ENCODE measurements at regions not wholly inside any gene's neighbourhood (a gene's known extent, or its start where the extent isn't known, plus 50 kb on each side); places are given as distances from the start of the nearest gene placed in this dataset.

DNA sequence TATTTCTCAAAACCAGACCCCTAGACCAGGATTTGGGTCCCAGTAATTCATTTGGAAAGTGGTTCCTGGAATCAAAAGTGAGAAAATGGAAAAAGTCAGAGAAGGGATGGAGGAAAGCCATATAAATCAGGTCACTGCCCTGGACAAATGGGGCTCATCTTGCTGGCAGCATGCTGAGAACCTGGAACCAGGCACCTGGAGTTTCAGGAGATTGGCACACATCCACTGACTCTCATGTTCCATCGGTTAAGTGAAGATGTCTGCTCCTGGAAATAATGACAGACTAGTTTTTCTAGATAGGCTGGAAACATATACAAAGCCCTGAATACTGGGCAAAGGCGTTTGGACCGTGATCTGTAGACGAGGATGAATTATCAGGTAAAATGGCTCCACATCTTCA, 163.6 kb upstream of the HS3ST1 start (continued):
- TF ChIP-seq, protein P1, sequence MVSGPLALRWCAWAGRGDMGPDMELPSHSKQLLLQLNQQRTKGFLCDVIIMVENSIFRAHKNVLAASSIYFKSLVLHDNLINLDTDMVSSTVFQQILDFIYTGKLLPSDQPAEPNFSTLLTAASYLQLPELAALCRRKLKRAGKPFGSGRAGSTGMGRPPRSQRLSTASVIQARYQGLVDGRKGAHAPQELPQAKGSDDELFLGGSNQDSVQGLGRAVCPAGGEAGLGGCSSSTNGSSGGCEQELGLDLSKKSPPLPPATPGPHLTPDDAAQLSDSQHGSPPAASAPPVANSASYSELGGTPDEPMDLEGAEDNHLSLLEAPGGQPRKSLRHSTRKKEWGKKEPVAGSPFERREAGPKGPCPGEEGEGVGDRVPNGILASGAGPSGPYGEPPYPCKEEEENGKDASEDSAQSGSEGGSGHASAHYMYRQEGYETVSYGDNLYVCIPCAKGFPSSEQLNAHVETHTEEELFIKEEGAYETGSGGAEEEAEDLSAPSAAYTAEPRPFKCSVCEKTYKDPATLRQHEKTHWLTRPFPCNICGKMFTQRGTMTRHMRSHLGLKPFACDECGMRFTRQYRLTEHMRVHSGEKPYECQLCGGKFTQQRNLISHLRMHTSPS (CRISPR knock-in tag; IDR thresholded peaks at IDR 0.05; ENCODE audit: low read depth): no peak

DNA sequence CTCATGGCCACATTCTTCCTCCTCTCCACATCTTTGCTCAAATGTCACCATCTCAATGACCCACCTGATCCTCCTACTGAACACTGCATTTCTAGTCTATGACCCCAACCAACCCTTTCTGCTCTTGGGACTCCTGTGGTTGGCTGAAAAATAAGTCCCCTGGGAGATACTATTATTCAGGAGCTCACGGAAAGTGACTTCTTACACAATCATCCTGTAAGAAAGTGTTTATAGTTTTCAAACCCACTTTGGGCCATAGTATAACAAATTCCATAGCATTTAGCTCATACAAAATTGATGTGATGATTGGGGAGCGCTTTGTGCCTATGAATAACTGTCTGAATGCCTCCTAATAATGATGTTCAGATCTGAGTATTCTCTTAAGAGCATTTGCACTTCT, 161.4 kb upstream of the HS3ST1 start:
- Histone ChIP-seq H3K27ac (ENCODE audit: extremely low read length, insufficient read depth, low read length) (no peak overlapping the region), H3K4me3 (replicated peaks in 1 of 3; ENCODE audit: insufficient read depth in 1 of 3, low read depth in 2 of 3, low read length in 3 of 3) (no peak overlapping the region), H3K79me2 (ENCODE audit: insufficient read depth, low read length) (no peaks in the 10 kb centered on the region), H3K27me3 (ENCODE audit: control insufficient read depth in 1 of 2, insufficient read depth in 2 of 2, low read length in 2 of 2) (no peaks in the 10 kb centered on the region), H3K9me3 (ENCODE audit: low read length) (peaks cover 70% of the 10 kb centered on the region), H2AFZ (ENCODE audit: low read length) (no peak overlapping the region), H3K4me1 (ENCODE audit: insufficient read depth, low read length) (no peaks in the 10 kb centered on the region), H4K20me1 (ENCODE audit: insufficient read depth, low read length) (no peaks in the 10 kb centered on the region), H3K9ac (ENCODE audit: insufficient read depth, low read depth, low read length) (no peak overlapping the region), H3K36me3 (replicated peaks in 1 of 2; ENCODE audit: control insufficient read depth in 1 of 2, insufficient read depth in 2 of 2, low read length in 2 of 2) (no peaks in the 10 kb centered on the region), H3K4me2 (ENCODE audit: low read depth, low read length) (no peak overlapping the region)
- no TSS peak for BruUV-seq (replicated peaks)
- WGBS (ENCODE audit: low lambda C conversion rate): 40% methylated on average over 2 of the region's 2 CpGs
- CTCF ChIA-PET (ENCODE audit: low intra/inter-chr PET ratio, low total read pairs): no interaction called here
- ATAC-seq (no peak), FAIRE-seq (no peak), DNase-seq (ENCODE audit: low spot score) (no peak)
- POLR2A ChIA-PET: no interaction called here
- TF ChIP-seq KLF12 (CRISPR knock-in tag; IDR thresholded peaks at IDR 0.05; ENCODE audit: borderline replicate concordance): no peak
- TF ChIP-seq JUNB (CRISPR knock-in tag; IDR thresholded peaks at IDR 0.05; ENCODE audit: borderline replicate concordance): no peak
- intact Hi-C loops (cut with micrococcal nuclease; ENCODE audit: unreplicated experiment) (no loop called here), in situ Hi-C loops (cut with HindIII; ENCODE audit: extremely low pct_ligation_motif_present, low pct_unique_long_range_greater_than_20kb) (no loop called here)

DNA sequence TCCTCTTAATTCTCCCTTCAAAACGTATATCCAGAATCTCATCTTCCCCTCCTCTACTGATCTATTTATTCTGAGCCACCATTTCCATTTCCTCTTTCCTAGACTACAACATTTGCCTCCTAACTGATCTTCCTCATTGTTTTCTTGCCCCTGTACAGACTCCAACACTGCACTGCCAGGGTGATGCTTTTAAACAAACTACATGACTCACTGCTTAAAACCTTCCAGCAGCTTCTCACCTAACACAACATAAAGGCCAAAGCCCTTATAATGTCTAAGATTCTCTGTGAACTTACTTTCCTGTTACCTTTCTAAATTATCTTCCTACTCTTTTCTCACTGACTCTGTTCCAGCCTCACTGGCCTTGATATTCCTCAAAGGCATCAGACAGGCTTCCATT, 161.0 kb upstream of the HS3ST1 start:
- DNase-seq (ENCODE audit: low spot score): no peak
- Histone ChIP-seq H3K4me3 (replicated peaks in 1 of 3; ENCODE audit: insufficient read depth in 1 of 3, low read depth in 2 of 3, low read length in 3 of 3) (no peak overlapping the region), H3K4me1 (ENCODE audit: insufficient read depth, low read length) (no peaks in the 10 kb centered on the region), H3K9me3 (ENCODE audit: low read length) (peaks cover 66% of the 10 kb centered on the region), H3K4me2 (ENCODE audit: low read depth, low read length) (no peak overlapping the region), H2AFZ (ENCODE audit: low read length) (no peak overlapping the region), H3K27ac (ENCODE audit: extremely low read length, insufficient read depth, low read length) (no peak overlapping the region), H3K36me3 (replicated peaks in 1 of 2; ENCODE audit: control insufficient read depth in 1 of 2, insufficient read depth in 2 of 2, low read length in 2 of 2) (no peaks in the 10 kb centered on the region), H3K9ac (ENCODE audit: insufficient read depth, low read depth, low read length) (no peak overlapping the region), H3K27me3 (ENCODE audit: control insufficient read depth in 1 of 2, insufficient read depth in 2 of 2, low read length in 2 of 2) (no peaks in the 10 kb centered on the region), H3K79me2 (ENCODE audit: insufficient read depth, low read length) (no peaks in the 10 kb centered on the region), H4K20me1 (ENCODE audit: insufficient read depth, low read length) (no peaks in the 10 kb centered on the region)
- WGBS (ENCODE audit: low lambda C conversion rate): 0% methylated on average over 1 of the region's 1 CpG
- intact Hi-C loops (cut with micrococcal nuclease; ENCODE audit: unreplicated experiment) (no loop called here), in situ Hi-C loops (cut with HindIII; ENCODE audit: extremely low pct_ligation_motif_present, low pct_unique_long_range_greater_than_20kb) (no loop called here)
- CTCF ChIA-PET (ENCODE audit: low intra/inter-chr PET ratio, low total read pairs): no interaction called here
- BruUV-seq (replicated peaks): no TSS peak
- POLR2A ChIA-PET: no interaction called here
- TF ChIP-seq, protein P2, sequence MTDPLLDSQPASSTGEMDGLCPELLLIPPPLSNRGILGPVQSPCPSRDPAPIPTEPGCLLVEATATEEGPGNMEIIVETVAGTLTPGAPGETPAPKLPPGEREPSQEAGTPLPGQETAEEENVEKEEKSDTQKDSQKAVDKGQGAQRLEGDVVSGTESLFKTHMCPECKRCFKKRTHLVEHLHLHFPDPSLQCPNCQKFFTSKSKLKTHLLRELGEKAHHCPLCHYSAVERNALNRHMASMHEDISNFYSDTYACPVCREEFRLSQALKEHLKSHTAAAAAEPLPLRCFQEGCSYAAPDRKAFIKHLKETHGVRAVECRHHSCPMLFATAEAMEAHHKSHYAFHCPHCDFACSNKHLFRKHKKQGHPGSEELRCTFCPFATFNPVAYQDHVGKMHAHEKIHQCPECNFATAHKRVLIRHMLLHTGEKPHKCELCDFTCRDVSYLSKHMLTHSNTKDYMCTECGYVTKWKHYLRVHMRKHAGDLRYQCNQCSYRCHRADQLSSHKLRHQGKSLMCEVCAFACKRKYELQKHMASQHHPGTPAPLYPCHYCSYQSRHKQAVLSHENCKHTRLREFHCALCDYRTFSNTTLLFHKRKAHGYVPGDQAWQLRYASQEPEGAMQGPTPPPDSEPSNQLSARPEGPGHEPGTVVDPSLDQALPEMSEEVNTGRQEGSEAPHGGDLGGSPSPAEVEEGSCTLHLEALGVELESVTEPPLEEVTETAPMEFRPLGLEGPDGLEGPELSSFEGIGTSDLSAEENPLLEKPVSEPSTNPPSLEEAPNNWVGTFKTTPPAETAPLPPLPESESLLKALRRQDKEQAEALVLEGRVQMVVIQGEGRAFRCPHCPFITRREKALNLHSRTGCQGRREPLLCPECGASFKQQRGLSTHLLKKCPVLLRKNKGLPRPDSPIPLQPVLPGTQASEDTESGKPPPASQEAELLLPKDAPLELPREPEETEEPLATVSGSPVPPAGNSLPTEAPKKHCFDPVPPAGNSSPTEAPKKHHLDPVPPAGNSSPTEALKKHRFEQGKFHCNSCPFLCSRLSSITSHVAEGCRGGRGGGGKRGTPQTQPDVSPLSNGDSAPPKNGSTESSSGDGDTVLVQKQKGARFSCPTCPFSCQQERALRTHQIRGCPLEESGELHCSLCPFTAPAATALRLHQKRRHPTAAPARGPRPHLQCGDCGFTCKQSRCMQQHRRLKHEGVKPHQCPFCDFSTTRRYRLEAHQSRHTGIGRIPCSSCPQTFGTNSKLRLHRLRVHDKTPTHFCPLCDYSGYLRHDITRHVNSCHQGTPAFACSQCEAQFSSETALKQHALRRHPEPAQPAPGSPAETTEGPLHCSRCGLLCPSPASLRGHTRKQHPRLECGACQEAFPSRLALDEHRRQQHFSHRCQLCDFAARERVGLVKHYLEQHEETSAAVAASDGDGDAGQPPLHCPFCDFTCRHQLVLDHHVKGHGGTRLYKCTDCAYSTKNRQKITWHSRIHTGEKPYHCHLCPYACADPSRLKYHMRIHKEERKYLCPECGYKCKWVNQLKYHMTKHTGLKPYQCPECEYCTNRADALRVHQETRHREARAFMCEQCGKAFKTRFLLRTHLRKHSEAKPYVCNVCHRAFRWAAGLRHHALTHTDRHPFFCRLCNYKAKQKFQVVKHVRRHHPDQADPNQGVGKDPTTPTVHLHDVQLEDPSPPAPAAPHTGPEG (CRISPR knock-in tag; IDR thresholded peaks at IDR 0.05): no peak
- TF ChIP-seq MLLT10 (CRISPR knock-in tag; IDR thresholded peaks at IDR 0.05): no peak
- no peak for TF ChIP-seq ZNF451 (CRISPR knock-in tag; IDR thresholded peaks at IDR 0.05)
- no peak for ATAC-seq
- no peak for FAIRE-seq

Measured in HepG2 (cell line).